ENCODE measurements at regions not wholly inside any gene's neighbourhood (a gene's known extent, or its start where the extent isn't known, plus 50 kb on each side); places are given as distances from the start of the nearest gene placed in this dataset.
"Not testable (repeated sequence)": the region's sequence is repeated elsewhere in the genome, so short reads cannot be mapped to it uniquely, and the experiment has no call there.

DNA sequence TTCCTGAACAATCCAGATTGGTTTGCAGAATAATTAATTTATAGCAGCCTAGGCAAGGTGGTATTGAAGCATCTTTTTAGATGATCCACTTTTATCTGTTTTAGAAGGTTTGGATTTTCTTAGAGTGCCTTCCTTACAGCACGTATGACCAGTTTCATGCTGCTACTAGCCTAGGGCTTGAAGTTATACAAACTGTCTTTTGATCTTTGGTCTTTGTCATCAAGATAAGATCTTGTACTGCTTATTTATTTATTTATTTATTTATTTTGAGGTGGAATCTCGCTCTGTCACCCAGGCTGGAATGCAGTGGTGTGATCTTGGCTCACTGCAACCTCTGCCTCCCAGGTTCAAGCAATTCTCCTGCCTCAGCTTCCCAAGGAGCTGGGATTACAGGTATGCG is 68.5 kb upstream of the TGM3 start:
- TF ChIP-seq, protein P1, sequence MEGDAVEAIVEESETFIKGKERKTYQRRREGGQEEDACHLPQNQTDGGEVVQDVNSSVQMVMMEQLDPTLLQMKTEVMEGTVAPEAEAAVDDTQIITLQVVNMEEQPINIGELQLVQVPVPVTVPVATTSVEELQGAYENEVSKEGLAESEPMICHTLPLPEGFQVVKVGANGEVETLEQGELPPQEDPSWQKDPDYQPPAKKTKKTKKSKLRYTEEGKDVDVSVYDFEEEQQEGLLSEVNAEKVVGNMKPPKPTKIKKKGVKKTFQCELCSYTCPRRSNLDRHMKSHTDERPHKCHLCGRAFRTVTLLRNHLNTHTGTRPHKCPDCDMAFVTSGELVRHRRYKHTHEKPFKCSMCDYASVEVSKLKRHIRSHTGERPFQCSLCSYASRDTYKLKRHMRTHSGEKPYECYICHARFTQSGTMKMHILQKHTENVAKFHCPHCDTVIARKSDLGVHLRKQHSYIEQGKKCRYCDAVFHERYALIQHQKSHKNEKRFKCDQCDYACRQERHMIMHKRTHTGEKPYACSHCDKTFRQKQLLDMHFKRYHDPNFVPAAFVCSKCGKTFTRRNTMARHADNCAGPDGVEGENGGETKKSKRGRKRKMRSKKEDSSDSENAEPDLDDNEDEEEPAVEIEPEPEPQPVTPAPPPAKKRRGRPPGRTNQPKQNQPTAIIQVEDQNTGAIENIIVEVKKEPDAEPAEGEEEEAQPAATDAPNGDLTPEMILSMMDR (IDR thresholded peaks at IDR 0.05), result not testable (repeated sequence)
- not testable (repeated sequence) for TF ChIP-seq ESRRA (IDR thresholded peaks at IDR 0.05; ENCODE audit: borderline replicate concordance, low read length); MAFK (IDR thresholded peaks at IDR 0.05; ENCODE audit: partially characterized antibody)

Data from A549 (cell line).